ENCODE measurements at regions not wholly inside any gene's neighbourhood (a gene's known extent, or its start where the extent isn't known, plus 50 kb on each side); places are given as distances from the start of the nearest gene placed in this dataset.

DNA sequence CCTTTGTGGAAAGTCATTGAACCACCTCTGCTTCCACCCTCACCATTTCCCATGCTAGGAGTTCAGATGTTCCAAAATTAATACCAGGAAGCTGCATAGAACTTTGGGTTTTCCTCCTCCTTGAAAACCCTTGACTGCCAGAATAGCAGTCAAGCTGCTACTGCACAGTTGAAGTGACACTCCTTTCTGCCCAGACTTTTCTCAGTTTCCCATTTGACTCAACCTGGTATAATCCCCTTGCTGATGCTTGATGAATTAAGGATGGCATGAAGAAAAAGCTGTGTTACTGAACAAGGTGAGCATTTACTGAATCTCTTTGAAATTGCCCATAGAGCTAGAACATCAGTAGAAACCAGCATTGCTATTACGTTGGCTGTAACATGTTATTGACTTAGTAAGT lies 286.0 kb downstream of the EDEM1 start:
- DNase-seq (ENCODE audit: low spot score in 2 of 2): no peak
- no peak overlapping the region for H3K4me3 ChIP-seq
- H3K27ac ChIP-seq: no peak overlapping the region
- TF ChIP-seq POLR2A (IDR thresholded peaks at IDR 0.05) (no peak), POLR2AphosphoS5 (IDR thresholded peaks at IDR 0.05) (no peak)
- TF ChIP-seq, protein P1, sequence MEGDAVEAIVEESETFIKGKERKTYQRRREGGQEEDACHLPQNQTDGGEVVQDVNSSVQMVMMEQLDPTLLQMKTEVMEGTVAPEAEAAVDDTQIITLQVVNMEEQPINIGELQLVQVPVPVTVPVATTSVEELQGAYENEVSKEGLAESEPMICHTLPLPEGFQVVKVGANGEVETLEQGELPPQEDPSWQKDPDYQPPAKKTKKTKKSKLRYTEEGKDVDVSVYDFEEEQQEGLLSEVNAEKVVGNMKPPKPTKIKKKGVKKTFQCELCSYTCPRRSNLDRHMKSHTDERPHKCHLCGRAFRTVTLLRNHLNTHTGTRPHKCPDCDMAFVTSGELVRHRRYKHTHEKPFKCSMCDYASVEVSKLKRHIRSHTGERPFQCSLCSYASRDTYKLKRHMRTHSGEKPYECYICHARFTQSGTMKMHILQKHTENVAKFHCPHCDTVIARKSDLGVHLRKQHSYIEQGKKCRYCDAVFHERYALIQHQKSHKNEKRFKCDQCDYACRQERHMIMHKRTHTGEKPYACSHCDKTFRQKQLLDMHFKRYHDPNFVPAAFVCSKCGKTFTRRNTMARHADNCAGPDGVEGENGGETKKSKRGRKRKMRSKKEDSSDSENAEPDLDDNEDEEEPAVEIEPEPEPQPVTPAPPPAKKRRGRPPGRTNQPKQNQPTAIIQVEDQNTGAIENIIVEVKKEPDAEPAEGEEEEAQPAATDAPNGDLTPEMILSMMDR (IDR thresholded peaks at IDR 0.05): no peak
- no peaks in the 10 kb centered on the region for H3K27me3 ChIP-seq
- intact Hi-C loops (cut with DNase I; ENCODE audit: low total_unique reads): loop anchor here (5.0 kb wide), 1 partner anchor 241 kb away; no protein-coding TSS in a partner anchor
- no peaks in the 10 kb centered on the region for H3K36me3 ChIP-seq
- H3K4me1 ChIP-seq: no peaks in the 10 kb centered on the region
- H3K9me3 ChIP-seq: no peaks in the 10 kb centered on the region

DNA sequence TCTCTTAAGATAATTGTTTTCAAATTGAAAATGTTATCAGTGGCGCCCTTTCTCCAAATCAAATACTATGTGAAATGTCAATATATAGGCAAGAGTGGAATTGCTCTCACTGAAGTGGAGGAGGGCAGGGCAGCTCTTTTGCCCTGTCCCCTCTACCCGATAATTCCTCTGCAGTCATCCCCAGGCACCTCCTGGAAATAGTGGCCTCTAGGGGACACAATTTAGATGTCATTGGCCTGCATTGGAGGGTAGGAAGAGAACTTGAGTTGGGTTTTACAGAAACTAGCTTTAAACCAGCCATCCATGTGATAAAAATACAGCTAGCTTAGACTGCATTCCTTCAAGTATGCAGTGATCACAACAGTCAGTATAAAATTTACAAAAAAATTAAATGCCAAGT lies 288.9 kb downstream of the EDEM1 start:
- DNase-seq (ENCODE audit: low spot score in 2 of 2): no peak
- no peaks in the 10 kb centered on the region for H3K27me3 ChIP-seq
- H3K36me3 ChIP-seq: no peaks in the 10 kb centered on the region
- H3K9me3 ChIP-seq: no peaks in the 10 kb centered on the region
- intact Hi-C loops (cut with DNase I; ENCODE audit: low total_unique reads): no loop called here
- H3K4me3 ChIP-seq: no peak overlapping the region
- H3K4me1 ChIP-seq: no peaks in the 10 kb centered on the region
- H3K27ac ChIP-seq: no peak overlapping the region
- TF ChIP-seq POLR2AphosphoS5 (IDR thresholded peaks at IDR 0.05) (no peak), POLR2A (IDR thresholded peaks at IDR 0.05) (no peak)
- TF ChIP-seq, protein P1 (IDR thresholded peaks at IDR 0.05): no peak

DNA sequence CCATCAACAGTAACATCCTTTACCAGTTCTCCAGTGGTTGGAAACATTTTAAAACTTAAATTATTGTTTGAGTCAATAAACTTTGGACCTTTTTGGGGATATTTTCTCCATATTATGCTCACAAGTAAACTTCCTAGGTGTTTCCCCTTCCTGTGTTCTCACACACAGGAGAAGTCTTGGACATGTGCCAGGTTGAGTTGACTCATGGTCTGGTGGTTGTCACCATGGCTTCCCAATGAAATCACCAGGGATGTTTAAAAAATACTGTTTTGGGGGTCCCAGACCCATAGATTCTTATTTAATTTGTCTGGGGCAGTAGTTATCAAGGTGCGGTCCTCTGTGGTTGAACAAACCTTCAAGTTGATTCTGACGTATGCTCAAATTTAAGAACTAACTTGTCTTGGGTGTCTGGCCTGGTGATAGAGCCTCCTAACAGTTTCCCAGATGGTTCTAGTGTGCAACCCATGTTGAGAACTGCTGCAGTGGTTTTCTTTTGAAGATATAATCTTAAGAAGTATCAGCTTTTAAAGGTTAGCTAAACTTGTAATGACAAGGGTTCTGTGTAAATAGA lies 291.8 kb downstream of the EDEM1 start:
- H3K4me3 ChIP-seq: no peak overlapping the region
- no peaks in the 10 kb centered on the region for H3K4me1 ChIP-seq
- H3K27me3 ChIP-seq: no peaks in the 10 kb centered on the region
- no peaks in the 10 kb centered on the region for H3K36me3 ChIP-seq
- H3K9me3 ChIP-seq: no peaks in the 10 kb centered on the region
- H3K27ac ChIP-seq: no peak overlapping the region
- TF ChIP-seq, protein P1 (IDR thresholded peaks at IDR 0.05): no peak
- no peak for TF ChIP-seq POLR2AphosphoS5 (IDR thresholded peaks at IDR 0.05)
- no peak for TF ChIP-seq POLR2A (IDR thresholded peaks at IDR 0.05)
- DNase-seq (ENCODE audit: low spot score in 2 of 2): no peak
- intact Hi-C loops (cut with DNase I; ENCODE audit: low total_unique reads): no loop called here

DNA sequence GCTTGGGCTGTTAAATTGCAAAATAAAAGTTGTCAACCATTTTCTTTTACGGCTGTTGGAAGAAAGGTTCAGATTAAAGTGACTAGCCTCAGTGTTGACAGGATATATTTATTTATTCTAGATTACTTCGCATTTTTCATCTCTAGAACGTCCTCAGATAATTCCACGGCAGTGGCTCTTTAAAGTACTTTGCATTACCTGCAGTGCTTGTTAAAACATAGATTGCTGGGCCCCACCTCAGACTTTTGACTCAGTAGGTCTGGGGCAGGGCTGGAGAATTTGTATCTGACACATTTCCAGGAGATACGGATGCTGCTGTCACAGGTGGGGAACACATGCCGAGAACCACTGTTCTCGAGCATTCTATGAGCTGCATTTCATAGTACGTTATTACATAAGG lies 292.7 kb downstream of the EDEM1 start:
- Histone ChIP-seq H3K36me3 (no peaks in the 10 kb centered on the region), H3K27me3 (no peaks in the 10 kb centered on the region), H3K4me1 (no peaks in the 10 kb centered on the region), H3K9me3 (no peaks in the 10 kb centered on the region), H3K4me3 (no peak overlapping the region), H3K27ac (no peak overlapping the region)
- DNase-seq (ENCODE audit: low spot score in 2 of 2): no peak
- TF ChIP-seq POLR2AphosphoS5 (IDR thresholded peaks at IDR 0.05) (no peak), POLR2A (IDR thresholded peaks at IDR 0.05) (no peak)
- TF ChIP-seq, protein P1 (IDR thresholded peaks at IDR 0.05): no peak
- intact Hi-C loops (cut with DNase I; ENCODE audit: low total_unique reads): no loop called here

DNA sequence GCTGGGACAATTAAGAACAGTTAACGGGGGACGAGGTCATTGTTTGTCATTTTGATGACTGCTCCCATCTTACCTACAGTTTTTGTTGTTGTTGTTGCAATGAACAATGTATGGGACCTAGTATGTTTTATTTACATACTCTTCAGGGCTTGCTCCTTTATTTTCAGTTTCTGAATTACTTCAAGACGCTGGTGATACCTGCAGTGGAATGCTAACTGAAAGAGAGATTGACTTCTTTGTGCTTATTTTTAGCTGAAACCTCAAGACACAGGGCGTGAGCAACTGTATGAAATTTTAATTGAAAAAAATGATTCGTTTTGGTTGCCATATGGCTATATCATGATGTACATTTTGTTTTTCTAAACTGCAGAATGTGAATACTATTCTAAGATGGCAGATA lies 297.9 kb downstream of the EDEM1 start:
- H3K4me3 ChIP-seq: no peak overlapping the region
- H3K4me1 ChIP-seq: no peaks in the 10 kb centered on the region
- TF ChIP-seq, protein P1 (IDR thresholded peaks at IDR 0.05): no peak
- no peak for TF ChIP-seq POLR2AphosphoS5 (IDR thresholded peaks at IDR 0.05)
- no peak for TF ChIP-seq POLR2A (IDR thresholded peaks at IDR 0.05)
- H3K27me3 ChIP-seq: no peaks in the 10 kb centered on the region
- H3K36me3 ChIP-seq: no peaks in the 10 kb centered on the region
- intact Hi-C loops (cut with DNase I; ENCODE audit: low total_unique reads): no loop called here
- no peak for DNase-seq (ENCODE audit: low spot score in 2 of 2)
- H3K27ac ChIP-seq: no peak overlapping the region
- H3K9me3 ChIP-seq: no peaks in the 10 kb centered on the region
